ENCODE measurements at regions not wholly inside any gene's neighbourhood (a gene's known extent, or its start where the extent isn't known, plus 50 kb on each side); places are given as distances from the start of the nearest gene placed in this dataset.

GRCh38 chr13:72164811-72165210 lies 297.8 kb upstream of the DACH1 start:
- H3K4me3 ChIP-seq (replicated peaks in 1 of 2; ENCODE audit: low read depth in 1 of 2, low read length in 2 of 2): no peak overlapping the region
- no peaks in the 10 kb centered on the region for H3K9me3 ChIP-seq (ENCODE audit: control insufficient read depth in 1 of 2, insufficient read depth in 1 of 2, low read depth in 1 of 2, low read length in 2 of 2)
- intact Hi-C loops (cut with micrococcal nuclease): no loop called here
- RAD21 ChIA-PET (ENCODE audit: low non-redundant PET in 1 of 2, low total read pairs in 2 of 2, uncharacterized antibody in 2 of 2, unreplicated experiment in 2 of 2): no interaction called here
- no peak overlapping the region for H3K9ac ChIP-seq (ENCODE audit: low read length)
- H4K20me1 ChIP-seq (ENCODE audit: insufficient read depth): no peaks in the 10 kb centered on the region
- DNase-seq (ENCODE audit: low read depth, low spot score): no peak
- no TSS peak for BruUV-seq (replicated peaks)
- POLR2A ChIA-PET: no interaction called here
- no peaks in the 10 kb centered on the region for H3K36me3 ChIP-seq (ENCODE audit: control insufficient read depth in 1 of 2, insufficient read depth in 2 of 2, low read length in 2 of 2)
- TF ChIP-seq EGR1 (IDR thresholded peaks at IDR 0.05; ENCODE audit: low read depth) (no peak), EZH2phosphoT487 (IDR thresholded peaks at IDR 0.05; ENCODE audit: borderline replicate concordance) (no peak), POLR2AphosphoS5 (IDR thresholded peaks at IDR 0.05; ENCODE audit: low read depth, low read length) (no peak), FOSL1 (IDR thresholded peaks at IDR 0.05; ENCODE audit: low read depth) (no peak), TCF7L2 (IDR thresholded peaks at IDR 0.05; ENCODE audit: borderline replicate concordance, extremely low read depth, insufficient read depth, insufficient read length) (no peak), YY1 (IDR thresholded peaks at IDR 0.05; ENCODE audit: extremely low read depth, insufficient replicate concordance, low read depth, low read length) (no peak), JUND (IDR thresholded peaks at IDR 0.05) (no peak), CBX3 (IDR thresholded peaks at IDR 0.05; ENCODE audit: low read depth) (no peak), RAD21 (IDR thresholded peaks at IDR 0.05; ENCODE audit: low read depth) (no peak), POLR2A (IDR thresholded peaks at IDR 0.05; ENCODE audit: borderline replicate concordance, extremely low read depth, insufficient read depth, insufficient read length) (no peak), CEBPB (IDR thresholded peaks at IDR 0.05; ENCODE audit: low read depth) (no peak)
- no peaks in the 10 kb centered on the region for H3K79me2 ChIP-seq (ENCODE audit: insufficient read depth, low read length)
- ATAC-seq: no peak
- no peak overlapping the region for H3K27ac ChIP-seq (ENCODE audit: low read depth, low read length)
- H3K4me1 ChIP-seq (ENCODE audit: control insufficient read depth in 1 of 2, insufficient read depth in 2 of 2, low read length in 2 of 2): peaks cover 0 to 6% of the 10 kb centered on the region in 2 experiments; a peak in 1 of 4 replicates
- H2AFZ ChIP-seq (ENCODE audit: low read depth, low read length, poor library complexity, severe bottlenecking): no peak overlapping the region
- CTCF ChIA-PET: no interaction called here
- no peak overlapping the region for H3K4me2 ChIP-seq (ENCODE audit: low read length)
- H3K27me3 ChIP-seq (ENCODE audit: insufficient read depth, low read length): no peaks in the 10 kb centered on the region
- H3K9me2 ChIP-seq (ENCODE audit: insufficient read depth): no peaks in the 10 kb centered on the region

GRCh38 chr13:72163678-72164077 lies 296.7 kb upstream of the DACH1 start:
- no TSS peak for BruUV-seq (replicated peaks)
- no peak overlapping the region for H3K4me2 ChIP-seq (ENCODE audit: low read length)
- H2AFZ ChIP-seq (ENCODE audit: low read depth, low read length, poor library complexity, severe bottlenecking): no peak overlapping the region
- TF ChIP-seq ZBTB33 (IDR thresholded peaks at IDR 0.05; ENCODE audit: extremely low read depth, insufficient replicate concordance, low read length) (no peak), JUND (IDR thresholded peaks at IDR 0.05) (no peak), TCF7L2 (IDR thresholded peaks at IDR 0.05; ENCODE audit: borderline replicate concordance, extremely low read depth, insufficient read depth, insufficient read length) (no peak), SP1 (IDR thresholded peaks at IDR 0.05; ENCODE audit: low read depth) (no peak), EZH2 (IDR thresholded peaks at IDR 0.05) (no peak), ZFX (IDR thresholded peaks at IDR 0.05) (no peak), POLR2AphosphoS5 (IDR thresholded peaks at IDR 0.05; ENCODE audit: low read depth, low read length) (no peak), CBX3 (IDR thresholded peaks at IDR 0.05; ENCODE audit: low read depth) (no peak), RAD21 (IDR thresholded peaks at IDR 0.05; ENCODE audit: low read depth) (no peak), SRF (IDR thresholded peaks at IDR 0.05; ENCODE audit: low read depth) (no peak), EZH2phosphoT487 (IDR thresholded peaks at IDR 0.05; ENCODE audit: borderline replicate concordance) (no peak)
- TF ChIP-seq, protein P1, sequence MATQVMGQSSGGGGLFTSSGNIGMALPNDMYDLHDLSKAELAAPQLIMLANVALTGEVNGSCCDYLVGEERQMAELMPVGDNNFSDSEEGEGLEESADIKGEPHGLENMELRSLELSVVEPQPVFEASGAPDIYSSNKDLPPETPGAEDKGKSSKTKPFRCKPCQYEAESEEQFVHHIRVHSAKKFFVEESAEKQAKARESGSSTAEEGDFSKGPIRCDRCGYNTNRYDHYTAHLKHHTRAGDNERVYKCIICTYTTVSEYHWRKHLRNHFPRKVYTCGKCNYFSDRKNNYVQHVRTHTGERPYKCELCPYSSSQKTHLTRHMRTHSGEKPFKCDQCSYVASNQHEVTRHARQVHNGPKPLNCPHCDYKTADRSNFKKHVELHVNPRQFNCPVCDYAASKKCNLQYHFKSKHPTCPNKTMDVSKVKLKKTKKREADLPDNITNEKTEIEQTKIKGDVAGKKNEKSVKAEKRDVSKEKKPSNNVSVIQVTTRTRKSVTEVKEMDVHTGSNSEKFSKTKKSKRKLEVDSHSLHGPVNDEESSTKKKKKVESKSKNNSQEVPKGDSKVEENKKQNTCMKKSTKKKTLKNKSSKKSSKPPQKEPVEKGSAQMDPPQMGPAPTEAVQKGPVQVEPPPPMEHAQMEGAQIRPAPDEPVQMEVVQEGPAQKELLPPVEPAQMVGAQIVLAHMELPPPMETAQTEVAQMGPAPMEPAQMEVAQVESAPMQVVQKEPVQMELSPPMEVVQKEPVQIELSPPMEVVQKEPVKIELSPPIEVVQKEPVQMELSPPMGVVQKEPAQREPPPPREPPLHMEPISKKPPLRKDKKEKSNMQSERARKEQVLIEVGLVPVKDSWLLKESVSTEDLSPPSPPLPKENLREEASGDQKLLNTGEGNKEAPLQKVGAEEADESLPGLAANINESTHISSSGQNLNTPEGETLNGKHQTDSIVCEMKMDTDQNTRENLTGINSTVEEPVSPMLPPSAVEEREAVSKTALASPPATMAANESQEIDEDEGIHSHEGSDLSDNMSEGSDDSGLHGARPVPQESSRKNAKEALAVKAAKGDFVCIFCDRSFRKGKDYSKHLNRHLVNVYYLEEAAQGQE (IDR thresholded peaks at IDR 0.05; ENCODE audit: low read depth): no peak

More at GRCh38 chr13:72163678-72164077, 296.7 kb upstream of the DACH1 start:
- ChIA-PET CTCF (no interaction called here), RAD21 (ENCODE audit: low non-redundant PET in 1 of 2, low total read pairs in 2 of 2, uncharacterized antibody in 2 of 2, unreplicated experiment in 2 of 2) (no interaction called here), POLR2A (no interaction called here)
- Histone ChIP-seq H3K79me2 (ENCODE audit: insufficient read depth, low read length) (no peaks in the 10 kb centered on the region), H3K9ac (ENCODE audit: low read length) (no peak overlapping the region), H3K4me3 (replicated peaks in 1 of 2; ENCODE audit: low read depth in 1 of 2, low read length in 2 of 2) (no peak overlapping the region), H3K27me3 (ENCODE audit: insufficient read depth, low read length) (no peaks in the 10 kb centered on the region), H3K4me1 (ENCODE audit: control insufficient read depth in 1 of 2, insufficient read depth in 2 of 2, low read length in 2 of 2) (peaks cover 0 to 6% of the 10 kb centered on the region in 2 experiments; a peak in 1 of 4 replicates), H3K9me2 (ENCODE audit: insufficient read depth) (no peaks in the 10 kb centered on the region), H3K27ac (ENCODE audit: low read depth, low read length) (no peak overlapping the region), H3K36me3 (ENCODE audit: control insufficient read depth in 1 of 2, insufficient read depth in 2 of 2, low read length in 2 of 2) (no peaks in the 10 kb centered on the region), H3K9me3 (ENCODE audit: control insufficient read depth in 1 of 2, insufficient read depth in 1 of 2, low read depth in 1 of 2, low read length in 2 of 2) (peaks cover 0 to 4% of the 10 kb centered on the region in 2 experiments; a peak in 1 of 4 replicates), H4K20me1 (ENCODE audit: insufficient read depth) (no peaks in the 10 kb centered on the region)
- intact Hi-C loops (cut with micrococcal nuclease): no loop called here
- ATAC-seq: no peak
- DNase-seq (ENCODE audit: low read depth, low spot score): no peak
